GM23248 (cell line): ENCODE measurements at regions not wholly inside any gene's neighbourhood (a gene's known extent, or its start where the extent isn't known, plus 50 kb on each side); places are given as distances from the start of the nearest gene placed in this dataset.
"Not testable (repeated sequence)": the region's sequence is repeated elsewhere in the genome, so short reads cannot be mapped to it uniquely, and the experiment has no call there.

ENCODE experiments used
- DNase-seq: peaks from one replicate; pipeline ENCODE4 v3.0.0-alpha.2; 2015
- H2AFZ ChIP-seq: fragments of 200-600 bp; sonication (generic); 2 replicates; pipeline ENCODE4 v1.6.1; 2016; ENCODE audit warnings: antibody characterized with exemption
- H3F3A ChIP-seq: fragments of 200-600 bp; sonication (generic); 2 replicates; pipeline ENCODE4 v1.6.1; 2016; ENCODE audit warnings: mild to moderate bottlenecking, antibody characterized with exemption, mixed run types; ENCODE audit not compliant: insufficient read depth
- H3K27ac ChIP-seq: fragments of 200-600 bp; sonication (generic); 2 replicates; pipeline ENCODE4 v1.5.1; 2016; ENCODE audit warnings: mild to moderate bottlenecking
- H3K27me3 ChIP-seq: fragments of 200-600 bp; sonication (generic); replicated peaks from 2 replicates; pipeline ENCODE4 v1.6.1; 2016; ENCODE audit warnings: mild to moderate bottlenecking; ENCODE audit not compliant: insufficient read depth
- H3K36me3 ChIP-seq: fragments of 200-600 bp; sonication (generic); 2 replicates; pipeline ENCODE4 v1.6.1; 2016; ENCODE audit warnings: low read depth, mild to moderate bottlenecking
- H3K4me1 ChIP-seq: fragments of 200-600 bp; sonication (generic); 2 replicates; pipeline ENCODE4 v1.6.1; 2016; ENCODE audit warnings: mild to moderate bottlenecking; ENCODE audit not compliant: insufficient read depth
- H3K4me2 ChIP-seq: fragments of 200-600 bp; sonication (generic); one replicate; pipeline ENCODE4 v1.6.1; 2016; ENCODE audit warnings: mild to moderate bottlenecking; ENCODE audit not compliant: unreplicated experiment
- H3K4me3 ChIP-seq: fragments of 200-600 bp; sonication (generic); 2 replicates; pipeline ENCODE4 v1.5.1; 2016; ENCODE audit warnings: mild to moderate bottlenecking
- H3K79me2 ChIP-seq: fragments of 200-600 bp; sonication (generic); 2 replicates; pipeline ENCODE4 v1.6.1; 2016; ENCODE audit warnings: mild to moderate bottlenecking; ENCODE audit not compliant: insufficient read depth
- H3K9ac ChIP-seq: fragments of 200-600 bp; sonication (generic); 2 replicates; pipeline ENCODE4 v1.6.1; 2016; ENCODE audit warnings: mild to moderate bottlenecking
- H3K9me2 ChIP-seq: fragments of 200-600 bp; sonication (generic); 2 replicates; pipeline ENCODE4 v1.6.1; 2016; ENCODE audit warnings: mixed run types, mild to moderate bottlenecking, moderate library complexity; ENCODE audit not compliant: insufficient read depth
- H3K9me3 ChIP-seq: fragments of 200-600 bp; sonication (generic); one replicate; pipeline ENCODE4 v1.6.1; 2017; ENCODE audit warnings: low read depth
- H4K20me1 ChIP-seq: fragments of 200-600 bp; sonication (generic); 2 replicates; pipeline ENCODE4 v1.6.0; 2016; ENCODE audit not compliant: insufficient read depth
- EZH2 ChIP-seq: fragments of 200-600 bp; sonication (generic); IDR thresholded peaks from 2 replicates; pipeline ENCODE4 v1.6.1; 2018; ENCODE audit warnings: antibody characterized with exemption, mild to moderate bottlenecking; ENCODE audit not compliant: insufficient read depth, poor library complexity, severe bottlenecking
- EZH2phosphoT487 ChIP-seq: fragments of 200-600 bp; sonication (generic); IDR thresholded peaks from 2 replicates; pipeline ENCODE4 v1.6.1; 2018; ENCODE audit warnings: antibody characterized with exemption, moderate library complexity, mild to moderate bottlenecking, low read depth; ENCODE audit not compliant: insufficient read depth
- WGBS, 2 experiments: methylation state at CpG; one replicate each; pipeline ENCODE4 v1.1.6; 2015 to 2017; ENCODE audit warnings: low lambda C conversion rate in 2 of 2, low coverage in 1 of 2; ENCODE audit errors: missing lambda C conversion rate in 2 of 2; 5-methylcytosine and 5-hydroxymethylcytosine counted together
- in situ Hi-C: fragments of 300-500 bp; cut with MboI; formaldehyde crosslinking; loops from 2 replicates; pipeline ENCODE4 v1.15.0; 2020

DNA sequence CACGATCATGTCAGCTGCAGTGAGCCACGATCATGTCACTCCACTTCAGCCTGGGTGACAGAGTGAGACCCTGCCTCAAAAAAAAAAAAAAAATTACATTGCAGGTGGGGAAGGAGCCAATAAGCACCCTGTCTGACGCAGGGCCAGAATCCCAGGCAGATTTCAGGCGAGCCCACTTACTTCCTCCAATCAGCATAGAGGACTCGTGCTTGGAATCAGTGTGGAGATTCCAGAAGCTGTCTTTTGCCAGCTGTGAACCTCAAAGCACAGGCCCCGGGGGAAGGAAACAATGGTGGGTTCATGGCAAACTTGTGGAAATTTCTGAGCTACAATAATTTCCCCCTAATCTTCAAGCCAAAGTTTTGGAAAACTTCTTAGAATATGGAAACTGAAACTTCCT, 178.2 kb upstream of the ZNF644 start:
- H3K27me3 ChIP-seq, result no peaks in the 10 kb centered on the region
- no peaks in the 10 kb centered on the region for H3K9me3 ChIP-seq
- no peaks in the 10 kb centered on the region for H4K20me1 ChIP-seq
- no peaks in the 10 kb centered on the region for H3K9me2 ChIP-seq
- H3K9ac ChIP-seq, result no peak overlapping the region
- H3K4me3 ChIP-seq, result no peak overlapping the region
- 21 to 31% methylated on average over 6 of the region's 6 CpGs for WGBS, 2 experiments
- no peaks in the 10 kb centered on the region for H3K4me1 ChIP-seq
- no peak overlapping the region for H3K27ac ChIP-seq
- H3K36me3 ChIP-seq, result no peaks in the 10 kb centered on the region
- no peaks in the 10 kb centered on the region for H3F3A ChIP-seq
- no peak for DNase-seq
- in situ Hi-C loops, result no loop called here
- TF ChIP-seq EZH2phosphoT487, result no peak
- TF ChIP-seq EZH2, result no peak
- no peaks in the 10 kb centered on the region for H3K79me2 ChIP-seq
- no peak overlapping the region for H2AFZ ChIP-seq
- no peak overlapping the region for H3K4me2 ChIP-seq

DNA sequence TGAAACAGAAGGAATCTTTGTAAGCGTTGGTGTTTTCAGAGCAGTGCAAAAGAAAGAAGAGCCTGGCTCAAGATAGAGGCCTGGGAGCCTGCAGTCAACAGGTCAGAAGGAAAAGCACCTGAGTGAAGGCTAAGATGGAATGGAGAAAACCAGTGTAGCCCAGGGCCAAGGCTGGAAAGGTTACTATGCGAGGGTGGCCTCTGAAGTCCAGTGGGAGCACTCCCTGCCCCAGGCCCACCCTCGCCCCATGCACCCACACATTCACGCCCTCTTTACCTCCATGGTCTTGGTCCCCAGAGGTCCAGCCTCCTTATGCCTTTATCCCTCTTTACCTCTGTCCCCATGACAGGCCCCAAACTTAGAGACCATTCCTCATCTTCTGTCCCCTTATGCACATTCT, 169.2 kb upstream of the ZNF644 start:
- Histone ChIP-seq H3K36me3 (no peaks in the 10 kb centered on the region), H3K4me1 (no peaks in the 10 kb centered on the region), H3K9ac (no peak overlapping the region), H3K27ac (no peak overlapping the region), H4K20me1 (no peaks in the 10 kb centered on the region), H3F3A (no peaks in the 10 kb centered on the region), H3K4me3 (no peak overlapping the region), H3K4me2 (no peak overlapping the region), H3K9me3 (no peaks in the 10 kb centered on the region), H3K79me2 (no peaks in the 10 kb centered on the region), H3K27me3 (no peaks in the 10 kb centered on the region), H2AFZ (no peak overlapping the region), H3K9me2 (no peaks in the 10 kb centered on the region)
- WGBS, 2 experiments, result 20 to 32% methylated on average over 4 of the region's 4 CpGs
- in situ Hi-C loops, result no loop called here
- TF ChIP-seq EZH2, result no peak
- no peak for TF ChIP-seq EZH2phosphoT487
- no peak for DNase-seq

DNA sequence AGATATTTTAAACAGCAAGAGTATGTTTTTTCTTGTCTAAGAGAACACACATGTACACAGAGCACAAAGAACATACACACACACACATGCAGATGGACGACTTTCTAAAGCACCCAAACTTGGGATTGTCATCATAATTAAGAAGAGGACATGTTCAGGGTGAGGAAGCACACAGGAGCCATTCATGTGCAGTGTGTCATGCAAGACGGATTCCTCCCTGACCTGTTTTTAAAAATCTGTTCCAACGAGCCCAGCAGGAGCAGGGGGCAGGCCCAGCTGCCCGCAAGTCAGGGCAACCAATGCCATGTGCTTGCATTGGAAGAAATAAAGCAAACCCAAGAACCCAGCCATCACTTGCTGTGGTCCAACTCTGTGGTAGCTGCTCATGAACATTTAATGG, 167.3 kb upstream of the ZNF644 start:
- Histone ChIP-seq H3K4me1 (no peaks in the 10 kb centered on the region), H3K27ac (no peak overlapping the region), H4K20me1 (no peaks in the 10 kb centered on the region), H3K36me3 (no peaks in the 10 kb centered on the region), H3K27me3 (no peaks in the 10 kb centered on the region), H3K9me2 (no peaks in the 10 kb centered on the region), H3K79me2 (no peaks in the 10 kb centered on the region), H3F3A (no peaks in the 10 kb centered on the region), H2AFZ (no peak overlapping the region), H3K9ac (no peak overlapping the region), H3K9me3 (no peaks in the 10 kb centered on the region), H3K4me2 (no peak overlapping the region), H3K4me3 (no peak overlapping the region)
- TF ChIP-seq EZH2, result no peak
- TF ChIP-seq EZH2phosphoT487, result no peak
- 11 to 14% methylated on average over 4 of the region's 4 CpGs for WGBS, 2 experiments
- no peak for DNase-seq
- in situ Hi-C loops, result no loop called here

DNA sequence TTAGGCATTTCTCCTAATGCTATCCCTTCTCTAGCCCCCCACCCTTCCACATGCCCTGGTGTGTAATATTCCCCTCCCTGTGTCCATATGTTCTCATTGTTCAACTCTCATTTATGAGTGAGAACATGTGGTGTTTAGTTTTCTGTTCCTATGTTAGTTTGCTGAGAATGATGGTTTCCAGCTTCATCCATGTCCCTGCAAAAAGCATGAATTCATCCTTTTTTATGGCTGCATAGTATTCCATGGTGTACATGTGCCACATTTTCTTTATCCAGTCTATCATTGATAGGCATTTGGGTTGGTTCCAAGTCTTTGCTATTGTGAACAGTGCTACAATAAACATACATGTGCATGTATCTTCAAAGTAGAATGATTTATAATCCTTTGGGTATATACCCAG, 161.0 kb upstream of the ZNF644 start:
- H3K4me2 ChIP-seq, H3F3A ChIP-seq, H3K79me2 ChIP-seq, H3K9me3 ChIP-seq, H3K36me3 ChIP-seq, H3K9me2 ChIP-seq, H4K20me1 ChIP-seq, H3K27ac ChIP-seq, H2AFZ ChIP-seq, H3K9ac ChIP-seq, DNase-seq, H3K4me1 ChIP-seq, H3K4me3 ChIP-seq, in situ Hi-C loops, H3K27me3 ChIP-seq: not testable (repeated sequence)

DNA sequence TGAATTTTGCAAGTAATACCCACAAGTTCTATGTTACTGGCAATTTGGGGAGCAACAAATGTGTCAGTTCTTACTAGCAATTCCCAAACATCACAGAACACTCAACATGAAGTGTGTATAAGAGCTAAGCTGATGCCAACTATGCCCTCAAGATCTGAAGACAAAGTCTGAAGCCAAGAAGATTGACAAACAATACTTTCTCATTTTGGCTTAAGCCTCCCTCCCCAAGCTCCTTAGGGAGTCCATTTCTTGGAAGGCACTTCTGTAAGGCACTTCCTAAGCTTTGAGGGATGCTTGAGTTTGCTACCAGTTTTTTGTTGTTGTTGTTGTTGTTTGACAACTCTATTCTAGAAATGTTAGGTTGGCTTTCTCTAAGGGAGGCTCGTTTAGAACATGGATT, 154.4 kb upstream of the ZNF644 start:
- Histone ChIP-seq H3K79me2 (no peaks in the 10 kb centered on the region), H4K20me1 (no peaks in the 10 kb centered on the region)

More for the DNA sequence above, 154.4 kb upstream of the ZNF644 start:
- Histone ChIP-seq H2AFZ (no peak overlapping the region), H3K9me2 (no peaks in the 10 kb centered on the region), H3K9ac (no peak overlapping the region), H3K4me1 (no peaks in the 10 kb centered on the region), H3K27me3 (peaks cover 20% of the 10 kb centered on the region), H3K9me3 (no peaks in the 10 kb centered on the region), H3K4me3 (no peak overlapping the region), H3K27ac (no peak overlapping the region), H3K4me2 (no peak overlapping the region), H3F3A (no peaks in the 10 kb centered on the region), H3K36me3 (no peaks in the 10 kb centered on the region)
- in situ Hi-C loops, result no loop called here
- DNase-seq, result no peak
- TF ChIP-seq EZH2 (no peak), EZH2phosphoT487 (no peak)
- 0% methylated on average over 1 of the region's 1 CpG for WGBS, 2 experiments
